GM18517 (cell line): ENCODE measurements at regions not wholly inside any gene's neighbourhood (a gene's known extent, or its start where the extent isn't known, plus 50 kb on each side); places are given as distances from the start of the nearest gene placed in this dataset.

ENCODE experiments used
- ATAC-seq: cut with Tn5 transposase; IDR thresholded peaks from one replicate; pipeline ENCODE4 v1.9.1; 2021; ENCODE audit warnings: mild to moderate bottlenecking, moderate library complexity; ENCODE audit not compliant: unreplicated experiment

GRCh38 chr6:66740346-66740745 lies 1033.3 kb upstream of the EYS start:
- no peak for ATAC-seq

- ATAC-seq: no peak
Measured at GRCh38 chr6:66735106-66735890, 1028.3 kb upstream of the EYS start.

- no peak for ATAC-seq
Measured at GRCh38 chr6:66731310-66731709, 1024.3 kb upstream of the EYS start.

DNA sequence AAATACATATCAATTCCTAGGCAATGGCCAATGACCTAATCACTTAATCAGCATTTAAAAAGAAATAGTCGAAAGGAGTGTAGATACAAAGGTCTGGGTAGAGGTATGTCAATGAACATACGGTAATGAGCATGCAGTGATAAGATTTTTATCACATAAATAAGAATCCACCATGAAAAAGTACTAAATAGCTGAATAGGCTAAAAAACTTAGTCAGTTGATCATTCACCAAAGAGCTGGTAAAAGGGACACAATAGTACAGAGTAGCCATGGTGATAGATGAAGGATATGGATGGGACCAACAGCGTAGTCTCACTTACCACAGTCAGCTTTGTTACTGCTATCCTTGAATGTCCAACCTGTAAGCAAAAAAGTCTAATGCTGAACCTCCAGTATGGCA lies 1018.6 kb upstream of the EYS start:
- no peak for ATAC-seq

DNA sequence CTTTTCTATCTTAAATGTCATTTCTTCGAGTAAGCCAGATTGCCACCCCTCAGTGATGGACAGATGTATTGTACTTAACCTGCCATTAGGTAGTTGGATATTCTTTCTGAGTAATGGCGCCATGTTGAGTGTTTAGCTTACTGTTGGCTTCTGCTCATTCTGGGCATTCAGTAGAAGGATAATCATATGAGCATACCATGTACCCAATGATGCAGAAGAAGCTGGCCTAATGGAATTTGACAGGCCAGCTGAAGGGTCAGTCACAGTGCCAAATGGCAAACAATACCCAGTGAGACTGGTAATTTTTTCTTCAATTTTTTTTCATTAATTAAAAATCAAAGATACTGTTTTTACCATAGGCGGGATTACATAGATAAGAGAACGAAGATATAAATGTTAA lies 1010.8 kb upstream of the EYS start:
- no peak for ATAC-seq

GRCh38 chr6:66699385-66699784 lies 992.4 kb upstream of the EYS start:
- ATAC-seq: no peak

DNA sequence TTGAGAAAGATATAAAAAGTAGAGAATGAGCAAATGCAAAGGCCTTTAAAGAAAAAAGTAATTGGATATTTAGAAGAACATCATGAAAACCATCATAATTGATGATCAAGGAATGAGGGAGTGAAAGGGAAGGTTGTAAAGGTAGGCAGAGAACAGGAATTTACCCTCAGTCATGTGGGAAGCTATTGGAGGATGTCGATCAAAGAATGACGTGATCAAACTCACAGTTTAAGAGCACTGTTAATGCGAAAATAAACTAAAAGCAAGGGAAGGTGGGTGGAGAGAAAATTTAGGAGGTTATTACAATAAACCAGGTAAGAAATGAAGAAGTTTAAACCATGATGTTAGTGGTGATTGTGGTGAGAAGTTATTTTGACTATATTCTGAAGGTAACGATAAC lies 982.6 kb upstream of the EYS start:
- ATAC-seq: no peak

GRCh38 chr6:66687611-66688140 lies 980.6 kb upstream of the EYS start:
- ATAC-seq: no peak

DNA sequence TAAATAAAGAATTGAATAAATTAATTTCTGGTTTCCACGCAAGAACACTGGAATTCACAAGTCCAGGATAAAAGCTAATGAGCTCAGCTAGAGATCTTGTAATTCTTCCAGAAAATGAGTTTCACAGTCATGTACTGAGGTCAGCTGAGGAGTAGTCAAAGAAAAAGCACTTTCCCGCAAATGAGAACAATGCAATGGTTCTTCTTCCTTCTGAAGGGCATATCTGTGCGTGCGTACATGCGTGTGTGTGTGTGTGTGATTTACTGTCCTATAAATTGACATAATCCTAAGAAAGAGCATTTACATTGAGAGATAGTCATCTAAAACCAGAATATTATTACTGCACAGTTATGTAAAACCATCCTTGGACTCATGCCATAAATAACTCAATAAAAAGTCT lies 968.9 kb upstream of the EYS start:
- ATAC-seq: no peak

- ATAC-seq: no peak
Measured at GRCh38 chr6:66664112-66664511, 957.1 kb upstream of the EYS start.

DNA sequence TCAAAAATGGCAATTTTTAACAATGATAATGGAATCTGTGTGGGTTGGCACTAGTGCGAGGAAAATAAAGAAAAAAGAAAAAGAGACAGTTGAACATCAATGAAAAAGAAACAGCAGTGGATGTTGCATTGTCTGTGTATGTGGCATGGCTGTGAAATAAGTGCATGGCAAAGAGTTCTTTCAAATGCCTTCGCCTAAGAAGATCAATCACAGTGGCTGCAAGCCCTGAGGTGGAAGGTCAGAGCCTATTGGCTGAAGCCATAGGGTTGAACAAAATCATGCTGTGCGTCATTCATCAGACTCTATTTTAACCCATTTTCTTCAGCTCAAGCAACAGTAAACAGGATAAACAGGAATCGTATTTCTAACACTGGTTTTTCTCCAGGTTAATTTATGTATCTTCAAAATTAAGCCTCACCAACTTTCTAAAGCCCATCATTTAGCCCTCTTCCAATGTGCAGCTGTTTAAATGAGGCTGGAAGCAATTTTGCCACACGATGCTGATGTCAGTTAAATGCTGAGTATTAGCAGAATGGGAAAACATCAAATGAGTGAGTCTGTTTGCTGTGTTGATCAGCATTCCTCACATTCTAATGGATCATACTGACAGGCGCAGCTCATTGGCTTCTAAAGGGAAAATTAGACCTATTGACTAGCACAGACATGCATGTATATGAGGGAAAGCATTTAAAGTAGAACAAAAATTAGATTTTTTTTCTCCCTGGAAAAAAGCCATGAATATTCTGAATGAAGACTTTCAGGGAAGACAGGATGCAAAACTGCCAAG lies 955.9 kb upstream of the EYS start:
- ATAC-seq: no peak

DNA sequence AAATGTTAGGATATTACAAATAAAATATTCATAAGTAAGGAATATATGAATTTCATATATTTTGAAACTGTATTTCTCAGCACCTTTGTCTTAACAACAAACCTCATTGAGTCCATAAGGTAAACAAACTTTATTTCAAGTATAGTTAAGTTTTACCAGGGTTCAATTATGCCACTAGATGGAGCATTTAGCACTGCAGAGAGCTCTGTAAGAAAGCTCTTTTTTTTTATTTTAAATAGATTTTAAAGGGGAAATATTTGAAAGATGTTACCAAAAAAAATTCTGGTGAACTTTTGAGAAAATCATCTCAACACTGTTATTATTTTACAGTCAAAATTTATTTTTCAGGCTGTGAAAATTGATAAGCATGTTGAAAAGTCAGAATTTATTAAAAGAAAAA lies 955.2 kb upstream of the EYS start:
- ATAC-seq: no peak

- ATAC-seq: no peak
Measured at GRCh38 chr6:66655420-66655819, 948.4 kb upstream of the EYS start.

DNA sequence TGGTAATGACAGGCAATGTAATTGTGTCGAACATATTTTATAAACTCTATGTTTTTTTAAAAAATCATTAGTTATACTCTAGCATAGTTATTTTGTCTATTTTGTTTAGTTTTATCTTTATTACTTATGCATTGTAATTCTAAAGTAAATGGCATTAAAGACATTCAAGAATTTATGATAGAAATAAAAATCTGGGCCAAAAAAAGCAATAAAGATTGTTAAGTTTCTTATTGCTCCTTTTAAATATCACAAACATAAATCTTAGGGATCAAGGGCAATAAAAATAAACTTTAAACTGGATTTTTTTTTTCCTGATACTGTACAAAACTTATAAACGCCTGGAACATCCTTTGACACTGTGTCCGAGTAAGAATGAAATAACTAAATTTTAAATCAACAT lies 931.5 kb upstream of the EYS start:
- ATAC-seq: no peak

DNA sequence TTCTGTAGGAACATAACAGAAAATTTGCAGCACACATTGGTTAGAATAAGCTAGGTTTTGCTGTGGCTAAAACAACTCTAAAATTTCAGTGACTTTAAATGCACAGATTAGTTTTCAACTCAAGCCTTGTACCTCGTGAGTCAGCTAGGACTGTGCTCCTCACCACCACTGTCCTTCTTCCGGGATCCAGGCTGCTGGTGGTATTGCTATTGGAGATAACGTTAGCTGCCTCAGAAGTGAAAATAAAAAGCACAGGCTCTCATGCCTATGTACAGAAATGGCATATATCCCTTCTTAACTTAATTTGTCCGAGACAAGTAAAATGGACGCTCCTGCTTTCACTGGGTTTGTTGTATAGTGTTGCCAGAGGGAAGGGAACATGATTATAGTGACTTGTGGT lies 931.1 kb upstream of the EYS start:
- ATAC-seq: no peak

- ATAC-seq: no peak
Measured at GRCh38 chr6:66628917-66629316, 921.9 kb upstream of the EYS start.

DNA sequence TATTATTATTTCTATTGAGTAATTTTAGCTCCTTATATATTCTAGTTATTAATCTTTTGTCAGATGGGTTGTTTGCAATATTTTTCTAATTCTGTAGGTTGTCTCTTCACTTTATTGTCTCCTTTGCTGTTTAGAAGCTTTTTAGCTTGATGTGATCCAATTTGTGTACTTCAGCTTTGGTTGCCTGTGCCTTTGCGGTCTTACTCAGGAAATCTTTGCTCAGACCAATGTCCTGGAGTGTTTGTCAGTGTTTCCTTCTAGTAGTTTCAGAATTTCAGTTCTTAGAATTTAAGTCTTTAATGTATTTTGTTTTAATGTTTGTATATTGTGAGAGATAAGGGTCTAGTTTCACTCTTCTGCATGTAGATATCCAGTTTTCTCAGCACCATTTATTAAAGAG lies 916.0 kb upstream of the EYS start:
- ATAC-seq: no peak

DNA sequence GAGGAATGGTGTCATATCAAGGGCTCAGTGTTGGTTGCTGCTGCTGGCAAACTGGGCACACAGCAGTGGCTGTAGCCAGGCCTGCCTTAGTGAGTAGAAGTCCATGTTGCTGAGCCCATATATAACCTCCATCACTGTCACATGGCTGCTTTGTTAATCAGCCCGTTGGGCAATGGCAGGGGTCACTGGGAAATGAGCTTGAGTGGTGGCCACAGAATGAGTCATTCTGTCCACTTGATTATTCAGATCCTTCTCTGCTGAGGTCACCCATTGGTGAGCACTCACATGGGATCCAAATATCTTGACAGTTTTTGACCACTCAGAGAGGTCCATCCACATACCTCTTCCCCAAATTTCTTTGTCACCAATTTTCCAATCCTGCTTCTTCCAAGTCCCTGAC lies 898.9 kb upstream of the EYS start:
- ATAC-seq: no peak

DNA sequence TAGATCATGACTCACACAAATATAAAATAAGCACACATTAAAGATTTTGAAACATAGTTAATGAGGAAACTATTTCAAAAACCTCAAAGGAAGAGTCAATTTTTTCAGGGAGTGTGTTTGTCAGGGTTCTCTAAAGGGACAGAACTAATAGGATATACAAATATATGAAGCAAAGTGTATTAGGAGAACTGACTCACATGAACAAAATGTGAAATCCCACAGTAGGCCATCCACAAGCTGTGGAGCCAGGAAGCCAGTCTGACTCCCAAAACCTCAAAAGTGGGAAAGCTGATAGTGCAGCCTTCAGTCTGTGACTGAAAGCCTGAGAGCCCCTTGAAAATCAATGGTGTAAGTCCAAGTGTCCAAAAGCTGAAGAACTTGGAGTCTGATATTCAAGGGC lies 898.0 kb upstream of the EYS start:
- no peak for ATAC-seq

DNA sequence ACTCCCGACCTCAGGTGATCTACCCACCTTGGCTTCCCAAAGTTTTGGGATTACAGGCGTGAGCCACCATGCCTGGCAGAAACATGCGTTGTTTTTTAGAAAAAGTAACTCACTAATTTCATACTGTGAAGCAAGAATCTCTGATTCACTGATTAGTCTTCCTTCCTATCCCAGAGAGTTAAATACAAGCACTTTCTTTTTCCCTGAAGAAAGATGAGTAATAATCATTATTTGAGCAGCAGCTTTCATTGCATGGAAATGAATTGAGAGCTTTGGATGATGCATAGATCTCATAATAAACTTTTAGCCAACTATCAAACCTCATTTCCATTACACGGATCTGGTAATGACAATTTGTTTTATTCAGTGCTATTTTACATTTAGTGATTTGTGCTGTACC lies 892.5 kb upstream of the EYS start:
- ATAC-seq: no peak

DNA sequence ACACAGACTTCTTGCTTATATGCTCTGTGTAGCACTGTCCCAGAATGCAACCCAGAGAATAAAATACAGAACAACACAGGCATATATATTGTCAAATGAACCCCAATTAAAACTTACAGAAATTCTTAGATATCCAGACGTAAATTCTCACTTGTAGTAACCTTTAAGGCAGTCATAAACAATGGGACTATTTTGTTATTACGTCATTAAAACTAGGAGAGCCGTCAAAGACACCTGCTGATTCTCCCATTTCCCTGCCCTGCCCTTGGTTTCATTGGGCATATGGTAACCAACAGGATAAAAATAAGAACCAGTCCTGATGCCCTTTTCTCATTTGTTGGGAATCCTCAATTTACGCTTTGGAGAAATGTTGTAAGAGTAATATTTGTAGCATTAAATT lies 871.3 kb upstream of the EYS start:
- ATAC-seq: no peak

DNA sequence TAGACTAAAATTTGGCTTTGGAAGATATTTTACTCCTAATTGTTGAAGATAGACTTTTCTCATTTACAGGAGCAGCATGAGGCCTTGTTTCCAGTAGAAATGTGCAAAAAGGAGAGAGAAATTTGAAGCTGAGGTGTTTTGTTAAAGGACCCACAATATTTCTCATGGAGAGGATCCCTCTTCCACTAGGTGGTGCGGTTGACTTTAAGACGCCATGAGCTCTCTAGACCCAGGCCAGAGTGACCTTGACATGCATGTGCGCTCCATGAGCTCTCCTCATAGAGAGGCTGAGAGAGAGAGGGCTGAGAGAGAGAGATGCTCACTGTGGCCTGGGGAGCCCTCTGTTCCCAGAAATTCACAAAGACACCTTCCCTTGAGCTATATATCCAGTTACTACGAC lies 861.2 kb upstream of the EYS start:
- no peak for ATAC-seq
